Left lung (tissue), 4 donors: ENCODE measurements at regions not wholly inside any gene's neighbourhood (a gene's known extent, or its start where the extent isn't known, plus 50 kb on each side); places are given as distances from the start of the nearest gene placed in this dataset.
"Not testable (repeated sequence)": the region's sequence is repeated elsewhere in the genome, so short reads cannot be mapped to it uniquely, and the experiment has no call there.

Source experiments
- ATAC-seq: fragments of 200-7000 bp; cut with Tn5 transposase; one replicate; pipeline ENCODE4 v1.9.1; 2020; ENCODE audit warnings: moderate library complexity
- DNase-seq, 4 donors: peaks; one replicate each; pipeline ENCODE4 v3.0.0-alpha.2; 2013 to 2020
- H3K27ac ChIP-seq, 2 donors: fragments of 200-600 bp; sonication (generic) in 1 of 2; one replicate each; pipeline versions ENCODE4 v1.5.0 to v1.8.0; 2020 to 2021
- H3K27me3 ChIP-seq, 2 donors: fragments of 200-600 bp; sonication (generic) in 1 of 2; one replicate each; pipeline versions ENCODE4 v1.5.0 to v1.8.0; 2020 to 2021
- H3K36me3 ChIP-seq, 2 donors: fragments of 200-600 bp; sonication (generic) in 1 of 2; one replicate each; pipeline versions ENCODE4 v1.5.0 to v1.8.0; 2020 to 2021
- H3K4me1 ChIP-seq, 2 donors: fragments of 200-600 bp; one replicate each; pipeline ENCODE4 v1.8.0; 2021
- H3K4me3 ChIP-seq, 2 donors: fragments of 200-600 bp; sonication (generic) in 1 of 2; one replicate each; pipeline versions ENCODE4 v1.5.0 to v1.8.0; 2020 to 2021; ENCODE audit warnings: mild to moderate bottlenecking in 1 of 2
- H3K9me3 ChIP-seq, 2 donors: fragments of 200-600 bp; sonication (generic) in 1 of 2; one replicate each; pipeline versions ENCODE4 v1.5.0 to v1.8.0; 2020 to 2021
- intact Hi-C, 2 donors: fragments of 100-400 bp; cut with DNase I; formaldehyde crosslinking; loops; one replicate each; pipeline versions ENCODE4 v1.11.2 to v1.14.2; 2022
- TF ChIP-seq, protein P1 (sequence below), 2 donors: fragments of 200-600 bp; sonication (generic) in 1 of 2; IDR thresholded peaks; one replicate each; pipeline versions ENCODE4 v1.5.0 to v1.8.0; 2021; ENCODE audit warnings: antibody characterized with exemption in 2 of 2
- donor health status: DM: no; HTN: yes; CAD: no.
- donor health status: DM: no; HTN: no; CAD: no.

- peak; percentile 45 for ATAC-seq
- intact Hi-C loops: no loop called here
- DNase-seq: peak in 3 of 4 donors; percentile 38 to 76 (median 65)
- no peaks in the 10 kb centered on the region for H3K36me3 ChIP-seq
- H3K4me1 ChIP-seq: peaks cover 0 to 19% of the 10 kb centered on the region in 2 donors
- peaks cover 0 to 25% of the 10 kb centered on the region in 2 donors for H3K27me3 ChIP-seq
- peak overlapping the region; percentile 87 for H3K27ac ChIP-seq
- no peaks in the 10 kb centered on the region for H3K9me3 ChIP-seq
- TF ChIP-seq, protein P1, sequence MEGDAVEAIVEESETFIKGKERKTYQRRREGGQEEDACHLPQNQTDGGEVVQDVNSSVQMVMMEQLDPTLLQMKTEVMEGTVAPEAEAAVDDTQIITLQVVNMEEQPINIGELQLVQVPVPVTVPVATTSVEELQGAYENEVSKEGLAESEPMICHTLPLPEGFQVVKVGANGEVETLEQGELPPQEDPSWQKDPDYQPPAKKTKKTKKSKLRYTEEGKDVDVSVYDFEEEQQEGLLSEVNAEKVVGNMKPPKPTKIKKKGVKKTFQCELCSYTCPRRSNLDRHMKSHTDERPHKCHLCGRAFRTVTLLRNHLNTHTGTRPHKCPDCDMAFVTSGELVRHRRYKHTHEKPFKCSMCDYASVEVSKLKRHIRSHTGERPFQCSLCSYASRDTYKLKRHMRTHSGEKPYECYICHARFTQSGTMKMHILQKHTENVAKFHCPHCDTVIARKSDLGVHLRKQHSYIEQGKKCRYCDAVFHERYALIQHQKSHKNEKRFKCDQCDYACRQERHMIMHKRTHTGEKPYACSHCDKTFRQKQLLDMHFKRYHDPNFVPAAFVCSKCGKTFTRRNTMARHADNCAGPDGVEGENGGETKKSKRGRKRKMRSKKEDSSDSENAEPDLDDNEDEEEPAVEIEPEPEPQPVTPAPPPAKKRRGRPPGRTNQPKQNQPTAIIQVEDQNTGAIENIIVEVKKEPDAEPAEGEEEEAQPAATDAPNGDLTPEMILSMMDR (IDR thresholded peaks at IDR 0.05): no peak
- peak overlapping the region; percentile 45 to 53 for H3K4me3 ChIP-seq
These were observed 100.6 kb upstream of the IGF1R start for GRCh38 chr15:98547741-98548138.

- no peaks in the 10 kb centered on the region for H3K36me3 ChIP-seq
- peaks cover 0 to 19% of the 10 kb centered on the region in 2 donors for H3K4me1 ChIP-seq
- H3K9me3 ChIP-seq: no peaks in the 10 kb centered on the region
- peaks cover 0 to 25% of the 10 kb centered on the region in 2 donors for H3K27me3 ChIP-seq
- intact Hi-C loops: no loop called here
- H3K4me3 ChIP-seq: peak overlapping the region; percentile 45 to 53
- H3K27ac ChIP-seq: peak overlapping the region; percentile 87
- TF ChIP-seq, protein P1 (IDR thresholded peaks at IDR 0.05): no peak
- DNase-seq (peak; percentile 80 to 93 (median 84)), ATAC-seq (peak; percentile 87)
These were observed 100.0 kb upstream of the IGF1R start for GRCh38 chr15:98548139-98548971.

- peak overlapping the region in 1 of 2 donors; percentile 53 for H3K4me3 ChIP-seq
- no peak for DNase-seq
These were observed 99.3 kb upstream of the IGF1R start for GRCh38 chr15:98549003-98549402.

GRCh38 chr15:98549741-98550140 lies 98.6 kb upstream of the IGF1R start:
- TF ChIP-seq, protein P1 (IDR thresholded peaks at IDR 0.05): no peak
- peak in 1 of 4 donors; percentile 74 for DNase-seq
- Histone ChIP-seq H3K4me1 (peaks cover 0 to 19% of the 10 kb centered on the region in 2 donors), H3K9me3 (no peaks in the 10 kb centered on the region), H3K4me3 (no peak overlapping the region), H3K27ac (no peak overlapping the region), H3K27me3 (peaks cover 0 to 25% of the 10 kb centered on the region in 2 donors), H3K36me3 (no peaks in the 10 kb centered on the region)
- intact Hi-C loops: no loop called here
- ATAC-seq: no peak

More at GRCh38 chr15:98549003-98549402, 99.3 kb upstream of the IGF1R start:
- H3K36me3 ChIP-seq: no peaks in the 10 kb centered on the region
- H3K9me3 ChIP-seq: no peaks in the 10 kb centered on the region
- H3K27me3 ChIP-seq: peaks cover 0 to 25% of the 10 kb centered on the region in 2 donors
- ATAC-seq: no peak
- peaks cover 0 to 19% of the 10 kb centered on the region in 2 donors for H3K4me1 ChIP-seq
- peak overlapping the region; percentile 87 for H3K27ac ChIP-seq
- intact Hi-C loops: no loop called here
- TF ChIP-seq, protein P1 (IDR thresholded peaks at IDR 0.05): no peak

- not testable (repeated sequence) for ATAC-seq
These were observed 98.0 kb upstream of the IGF1R start for GRCh38 chr15:98550363-98550762.

More at GRCh38 chr15:98550363-98550762, 98.0 kb upstream of the IGF1R start:
- H3K9me3 ChIP-seq, H3K4me3 ChIP-seq, intact Hi-C loops, DNase-seq, H3K27ac ChIP-seq, H3K36me3 ChIP-seq: not testable (repeated sequence)
- peaks cover 0 to 25% of the 10 kb centered on the region in 2 donors for H3K27me3 ChIP-seq
- peaks cover 0 to 19% of the 10 kb centered on the region in 2 donors for H3K4me1 ChIP-seq
